Right cardiac atrium (tissue), 5 donors: ENCODE measurements at regions not wholly inside any gene's neighbourhood (a gene's known extent, or its start where the extent isn't known, plus 50 kb on each side); places are given as distances from the start of the nearest gene placed in this dataset.
"Not testable (repeated sequence)": the region's sequence is repeated elsewhere in the genome, so short reads cannot be mapped to it uniquely, and the experiment has no call there.

Experiments used
- ATAC-seq, 2 donors: fragments of 200-7000 bp; cut with Tn5 transposase; one replicate each; pipeline versions ENCODE4 v1.8.0 to v1.9.1; 2020; ENCODE audit warnings: moderate library complexity in 2 of 2, mild to moderate bottlenecking in 1 of 2
- DNase-seq, 3 donors: peaks; one replicate each; pipeline ENCODE4 v3.0.0-alpha.2; 2020
- H3K27ac ChIP-seq: one replicate; pipeline ENCODE4 v1.5.1; 2013; ENCODE audit warnings: mild to moderate bottlenecking, low read length, control low read depth, moderate library complexity
- H3K27me3 ChIP-seq: one replicate; pipeline ENCODE4 v1.6.1; 2013; ENCODE audit not compliant: control insufficient read depth, insufficient read depth
- H3K4me1 ChIP-seq: one replicate; pipeline ENCODE4 v1.6.1; 2013; ENCODE audit warnings: low read length; ENCODE audit not compliant: control insufficient read depth, insufficient read depth
- H3K4me3 ChIP-seq: one replicate; pipeline ENCODE4 v1.5.1; 2013; ENCODE audit warnings: low read length, control low read depth
- H3K9me3 ChIP-seq: one replicate; pipeline ENCODE4 v1.6.1; 2013; ENCODE audit warnings: low read length; ENCODE audit not compliant: control insufficient read depth
- WGBS: extraction: QIAGEN DNeasy Blood & Tissue Kit; methylation state at CpG from one replicate; pipeline ENCODE4 v1.1.7; 2013; 5-methylcytosine and 5-hydroxymethylcytosine counted together
- intact Hi-C, 4 donors: fragments of 100-400 bp; cut with DNase I; formaldehyde crosslinking; loops; one replicate each; pipeline versions ENCODE4 v1.11.0 to v1.14.0; 2022 to 2023
- donor health status: healthy with polysubstance abuse.
- donor health status: DM: no; HTN: yes; CAD: no.
- donor health status: DM: no; HTN: no; CAD: no.
- donor health status: DM: no; HTN: yes; CAD: no; lungs with severe emphysema.
- donor health status: DM: yes; HTN: yes; CAD: no.

DNA sequence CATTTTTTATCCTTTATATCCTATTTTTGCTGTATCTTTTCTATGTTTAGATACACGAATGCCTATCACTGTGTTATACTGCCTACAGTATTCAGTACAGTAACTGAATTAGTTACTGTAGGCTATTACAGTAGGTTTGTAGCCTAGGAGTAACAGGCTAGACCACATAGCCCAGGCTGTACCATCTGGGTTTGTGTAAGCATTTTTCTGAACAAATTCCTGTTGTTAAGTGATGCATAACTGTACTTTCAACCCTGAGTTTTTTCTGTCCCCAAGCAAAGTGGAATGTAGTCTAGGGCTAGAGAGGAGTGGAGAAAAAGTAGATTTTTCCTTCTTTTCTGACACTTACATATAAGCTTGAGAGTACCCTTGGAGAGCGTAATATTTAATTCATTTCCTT, 282.1 kb downstream of the HS3ST3B1 start:
- DNase-seq (no peak), ATAC-seq (no peak)
- WGBS, result 90% methylated on average over 2 of the region's 2 CpGs
- H3K27me3 ChIP-seq, result no peaks in the 10 kb centered on the region
- no peak overlapping the region for H3K4me3 ChIP-seq
- H3K4me1 ChIP-seq, result no peaks in the 10 kb centered on the region
- H3K27ac ChIP-seq, result no peak overlapping the region
- no peaks in the 10 kb centered on the region for H3K9me3 ChIP-seq
- intact Hi-C loops, result no loop called here

DNA sequence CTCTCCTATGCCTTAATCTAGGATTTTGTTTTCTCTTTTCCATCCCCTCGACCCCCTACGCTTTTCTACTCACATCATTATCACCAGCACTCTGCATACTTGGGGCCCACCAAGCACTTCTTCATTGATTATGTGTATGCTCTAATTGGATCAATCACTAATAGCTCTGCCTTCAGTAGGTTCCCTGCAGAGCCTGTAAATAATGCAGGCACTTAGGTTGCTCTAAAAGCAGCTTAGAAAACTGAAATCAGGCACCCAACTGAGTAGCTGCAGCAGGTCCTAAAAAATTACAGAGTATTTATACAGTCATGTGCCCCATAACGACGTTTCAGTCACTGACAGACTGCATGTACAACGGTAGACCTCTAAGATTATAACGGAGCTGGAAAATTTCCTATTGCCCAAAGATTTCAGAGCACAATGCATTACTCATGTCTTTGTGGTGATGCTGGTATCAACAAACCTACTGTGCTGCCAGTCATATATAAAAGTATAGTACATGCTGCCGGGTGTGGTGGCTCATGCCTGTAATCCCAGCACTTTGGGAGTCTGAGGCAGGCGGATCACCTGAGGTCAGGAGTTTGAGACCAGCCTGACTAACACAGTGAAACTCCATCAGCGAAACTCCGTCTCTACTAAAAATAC, 280.4 kb downstream of the HS3ST3B1 start:
- H3K9me3 ChIP-seq, result no peaks in the 10 kb centered on the region

GRCh38 chr17:14580499-14580898, 279.6 kb downstream of the HS3ST3B1 start:
- DNase-seq, result no peak
- Histone ChIP-seq H3K27ac (no peak overlapping the region), H3K4me3 (no peak overlapping the region), H3K4me1 (no peaks in the 10 kb centered on the region), H3K27me3 (no peaks in the 10 kb centered on the region), H3K9me3 (no peaks in the 10 kb centered on the region)
- intact Hi-C loops, result no loop called here
- WGBS, result 47% methylated on average over 5 of the region's 5 CpGs
- ATAC-seq, result no peak

More for the DNA sequence above, 280.4 kb downstream of the HS3ST3B1 start:
- Histone ChIP-seq H3K4me1 (no peaks in the 10 kb centered on the region), H3K4me3 (no peak overlapping the region), H3K27me3 (no peaks in the 10 kb centered on the region), H3K27ac (no peak overlapping the region)
- DNase-seq (no peak), ATAC-seq (no peak)
- intact Hi-C loops, result no loop called here
- 80% methylated on average over 10 of the region's 10 CpGs for WGBS

GRCh38 chr17:14579716-14580115, 278.8 kb downstream of the HS3ST3B1 start:
- Histone ChIP-seq H3K4me3 (no peak overlapping the region), H3K27me3 (no peaks in the 10 kb centered on the region), H3K9me3 (no peaks in the 10 kb centered on the region), H3K4me1 (no peaks in the 10 kb centered on the region), H3K27ac (no peak overlapping the region)
- 56% methylated on average over 3 of the region's 3 CpGs for WGBS
- DNase-seq, result no peak
- no peak for ATAC-seq
- intact Hi-C loops, result no loop called here

DNA sequence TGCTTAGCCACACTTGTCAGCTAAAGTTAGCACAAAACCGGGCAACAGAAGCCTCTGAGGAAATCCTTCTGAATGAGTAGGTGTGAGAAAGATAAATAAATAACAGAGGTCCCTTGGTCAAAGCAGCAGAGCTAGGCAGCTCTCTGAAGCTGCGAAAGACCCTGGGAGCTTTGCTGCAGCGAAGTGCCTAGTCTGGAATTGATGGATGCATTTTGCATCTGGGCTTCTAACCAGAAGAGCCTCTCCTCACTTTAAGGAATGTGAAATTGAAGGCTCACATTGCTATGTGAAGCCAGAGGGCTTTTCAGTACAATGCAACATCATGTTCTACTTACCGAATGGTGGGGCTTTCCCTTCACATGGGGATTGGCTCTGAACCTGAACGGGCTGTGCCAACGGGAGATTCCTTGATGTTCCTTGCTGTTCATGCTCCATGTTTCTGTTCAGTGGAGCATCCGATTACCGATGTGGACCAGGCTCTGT, 274.6 kb downstream of the HS3ST3B1 start:
- Histone ChIP-seq H3K27me3 (no peaks in the 10 kb centered on the region), H3K4me3 (no peak overlapping the region), H3K4me1 (no peaks in the 10 kb centered on the region), H3K27ac (no peak overlapping the region), H3K9me3 (no peaks in the 10 kb centered on the region)
- DNase-seq (no peak), ATAC-seq (no peak)
- 34% methylated on average over 8 of the region's 8 CpGs for WGBS
- intact Hi-C loops, result no loop called here

GRCh38 chr17:14560325-14560724, 259.4 kb downstream of the HS3ST3B1 start:
- H3K4me3 ChIP-seq, H3K9me3 ChIP-seq, H3K4me1 ChIP-seq, H3K27ac ChIP-seq, DNase-seq, H3K27me3 ChIP-seq, intact Hi-C loops, ATAC-seq: not testable (repeated sequence)
- 97% methylated on average over 8 of the region's 8 CpGs for WGBS

DNA sequence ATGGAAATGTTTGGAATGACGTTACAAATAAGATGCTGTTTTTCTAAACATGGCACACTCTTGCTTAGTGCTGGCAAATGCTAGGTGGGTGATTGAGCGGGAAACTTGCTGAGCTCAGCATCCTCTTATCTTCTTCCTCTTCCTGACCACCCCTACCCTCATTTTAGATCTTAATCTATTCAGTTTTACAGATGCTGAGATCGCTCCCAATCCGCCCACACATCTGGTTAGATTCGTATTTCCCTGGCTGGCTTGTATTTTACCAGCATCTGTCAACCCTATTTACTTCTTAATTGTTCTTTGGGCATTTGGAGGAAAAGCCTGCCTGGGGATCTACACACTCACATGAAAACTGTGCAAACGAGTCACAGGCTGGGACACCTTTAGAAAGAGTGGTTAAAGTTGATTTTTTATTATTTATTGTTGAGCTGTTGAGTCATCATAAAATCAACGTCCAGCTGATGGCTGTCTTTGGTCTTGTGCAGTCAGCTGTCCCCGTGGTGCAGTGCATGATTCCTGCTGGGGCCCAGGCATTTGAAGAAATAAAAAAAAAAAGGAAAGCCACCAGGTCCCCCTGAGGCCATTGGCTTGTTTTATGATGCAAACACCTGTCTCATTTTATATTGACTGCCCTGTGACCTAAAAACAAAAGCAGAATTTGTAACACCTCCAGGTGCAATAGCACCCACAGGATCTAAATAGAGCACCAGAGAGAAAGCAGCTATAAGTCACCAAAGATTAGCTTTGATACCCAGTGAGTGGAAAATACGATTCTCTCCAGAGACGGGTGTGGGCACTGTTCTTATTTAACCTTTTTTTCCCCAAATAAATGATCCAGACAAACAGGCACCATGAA, 258.6 kb downstream of the HS3ST3B1 start:
- Histone ChIP-seq H3K4me3 (no peak overlapping the region), H3K27me3 (no peaks in the 10 kb centered on the region), H3K9me3 (no peaks in the 10 kb centered on the region), H3K27ac (no peak overlapping the region), H3K4me1 (no peaks in the 10 kb centered on the region)
- no peak for DNase-seq
- intact Hi-C loops, result no loop called here
- WGBS, result 52% methylated on average over 10 of the region's 10 CpGs
- ATAC-seq, result no peak

DNA sequence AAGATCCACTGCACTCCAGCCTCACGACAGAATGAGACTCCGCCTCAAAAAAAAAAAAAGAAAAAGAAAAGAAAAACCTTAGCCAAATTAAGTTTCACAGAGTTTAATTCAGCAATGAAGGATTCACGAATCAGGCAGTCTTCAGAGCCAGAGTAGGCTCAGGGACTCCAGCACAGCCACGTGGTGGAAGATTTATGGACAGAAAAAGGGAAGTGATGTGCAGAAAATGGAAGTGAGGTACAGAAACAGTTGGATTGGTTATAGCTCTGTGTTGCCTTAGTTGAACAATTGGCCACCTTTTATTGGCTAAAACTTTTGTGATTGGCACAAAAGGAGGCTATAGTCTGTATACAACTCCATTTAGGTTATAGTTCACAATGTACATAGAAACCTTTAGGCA, 256.6 kb downstream of the HS3ST3B1 start:
- WGBS, result 53% methylated on average over 4 of the region's 4 CpGs
- intact Hi-C loops, result no loop called here
- H3K4me3 ChIP-seq, result no peak overlapping the region
- no peaks in the 10 kb centered on the region for H3K9me3 ChIP-seq
- H3K27me3 ChIP-seq, result no peaks in the 10 kb centered on the region
- no peak overlapping the region for H3K27ac ChIP-seq
- ATAC-seq (no peak), DNase-seq (no peak)
- H3K4me1 ChIP-seq, result no peaks in the 10 kb centered on the region

DNA sequence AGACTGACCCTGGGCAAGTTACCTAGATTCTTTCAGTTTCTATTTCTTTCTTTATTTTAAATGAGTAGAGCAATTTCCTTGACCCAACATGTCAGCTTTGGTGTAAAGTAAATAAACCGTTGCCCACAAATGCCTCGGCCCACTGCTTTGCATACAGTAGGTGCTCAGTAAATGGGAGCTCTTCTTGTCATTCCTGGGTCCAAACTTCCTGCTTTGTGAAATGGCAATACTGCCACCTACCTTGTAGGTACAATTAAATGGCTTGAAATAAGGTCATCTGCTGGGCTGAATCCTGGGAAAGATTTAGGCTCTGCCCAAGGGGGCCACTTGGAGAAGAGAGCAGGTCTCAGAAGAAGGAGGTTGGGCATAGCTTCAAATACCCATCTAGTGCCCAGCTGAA, 253.0 kb downstream of the HS3ST3B1 start:
- DNase-seq, result no peak
- intact Hi-C loops, result no loop called here
- 71% methylated on average over 2 of the region's 2 CpGs for WGBS

DNA sequence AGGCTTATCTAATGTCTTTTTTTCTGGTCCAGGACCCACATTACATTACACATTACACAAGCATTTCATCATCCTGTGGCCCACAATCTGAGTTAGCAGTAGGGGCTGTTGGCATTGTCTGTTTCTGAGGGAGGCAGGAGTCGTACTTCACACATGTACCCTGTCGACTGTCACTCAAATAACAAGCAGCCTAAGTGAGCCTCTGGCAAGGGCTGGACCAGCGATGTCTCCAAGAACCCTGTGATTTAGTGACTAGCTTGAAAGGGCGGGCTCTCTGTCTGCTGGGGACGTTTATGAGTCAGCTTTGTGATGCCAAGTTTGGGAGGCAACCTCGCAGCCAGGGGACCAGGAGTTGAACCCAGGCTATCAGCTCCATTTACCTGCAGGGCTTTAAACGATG, 251.4 kb downstream of the HS3ST3B1 start:
- intact Hi-C loops, result no loop called here
- DNase-seq (no peak), ATAC-seq (no peak)
- H3K9me3 ChIP-seq, result peaks cover under 1% of the 10 kb centered on the region
- H3K4me3 ChIP-seq, result no peak overlapping the region
- 48% methylated on average over 7 of the region's 7 CpGs for WGBS
- H3K4me1 ChIP-seq, result no peaks in the 10 kb centered on the region
- no peak overlapping the region for H3K27ac ChIP-seq
- no peaks in the 10 kb centered on the region for H3K27me3 ChIP-seq

More for the DNA sequence above, 253.0 kb downstream of the HS3ST3B1 start:
- Histone ChIP-seq H3K9me3 (no peaks in the 10 kb centered on the region), H3K27ac (no peak overlapping the region), H3K27me3 (no peaks in the 10 kb centered on the region), H3K4me3 (no peak overlapping the region), H3K4me1 (no peaks in the 10 kb centered on the region)
- no peak for ATAC-seq

DNA sequence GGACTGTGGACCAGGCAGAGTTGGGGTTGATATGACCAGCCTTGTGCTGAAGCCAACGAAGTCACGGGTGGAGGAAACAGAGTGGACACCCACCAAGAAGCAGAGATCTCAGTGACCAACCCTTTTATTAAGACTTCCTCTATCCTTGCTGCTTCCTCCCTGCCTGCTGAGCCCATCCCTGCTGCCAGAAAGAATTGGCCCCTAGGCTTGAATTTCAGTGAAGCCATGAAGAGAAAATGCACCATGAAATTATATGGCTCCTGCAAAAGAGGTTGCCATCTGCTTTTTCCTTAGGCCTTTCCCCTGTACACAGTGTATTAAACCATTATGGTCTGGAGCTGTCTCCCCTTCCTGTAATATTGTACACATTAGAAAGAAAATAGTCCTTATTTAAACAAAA, 246.7 kb downstream of the HS3ST3B1 start:
- DNase-seq, result no peak
- Histone ChIP-seq H3K4me1 (no peaks in the 10 kb centered on the region), H3K4me3 (no peak overlapping the region), H3K27me3 (no peaks in the 10 kb centered on the region), H3K9me3 (peaks cover 2% of the 10 kb centered on the region), H3K27ac (no peak overlapping the region)
- intact Hi-C loops, result no loop called here
- ATAC-seq, result no peak
- WGBS, result 82% methylated on average over 2 of the region's 2 CpGs
